ENCODE measurements at regions not wholly inside any gene's neighbourhood (a gene's known extent, or its start where the extent isn't known, plus 50 kb on each side); places are given as distances from the start of the nearest gene placed in this dataset.

DNA sequence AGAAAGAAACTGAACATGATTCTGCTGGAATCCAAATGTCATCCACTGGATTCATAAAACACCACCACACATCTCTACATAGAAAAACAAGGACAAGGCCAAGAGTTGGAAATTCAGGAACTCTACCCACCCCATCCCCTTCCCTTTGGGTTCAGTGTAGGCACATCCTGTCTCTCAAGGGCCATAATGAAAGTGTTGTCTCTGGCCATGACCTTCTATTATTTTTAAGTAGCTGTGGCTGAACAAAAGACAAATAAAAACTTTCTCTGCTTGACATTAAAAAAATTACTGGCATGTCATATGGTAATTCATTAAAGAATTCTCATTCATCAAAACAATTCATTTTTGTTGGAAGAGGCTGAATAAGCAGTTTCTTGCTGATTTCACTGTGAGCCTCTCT lies 54.9 kb upstream of the ZBTB18 start:
- no peaks in the 10 kb centered on the region for H3K36me3 ChIP-seq (replicated peaks; ENCODE audit: insufficient read depth, low read length)
- H2AFZ ChIP-seq (ENCODE audit: low read length): no peak overlapping the region

DNA sequence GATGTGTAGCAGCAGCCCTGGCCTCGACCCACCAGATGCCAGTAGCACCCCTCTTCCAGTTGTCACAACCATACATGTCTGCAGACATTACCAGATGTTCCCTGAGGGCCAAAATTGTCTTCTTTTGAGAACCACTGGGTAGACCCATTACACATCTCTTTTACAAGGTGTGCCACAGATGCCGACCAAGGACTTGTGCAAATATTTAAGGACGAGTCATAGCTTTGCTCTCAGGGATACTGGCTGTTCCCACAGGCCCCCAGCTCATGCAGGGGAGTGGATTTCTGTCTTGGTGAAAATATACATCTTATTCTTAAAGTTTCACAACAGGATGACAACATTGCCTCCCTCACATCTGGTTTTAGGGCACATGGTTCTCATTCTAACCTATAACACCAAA lies 59.4 kb upstream of the ZBTB18 start:
- TF ChIP-seq EZH2phosphoT487 (IDR thresholded peaks at IDR 0.05; ENCODE audit: low read length) (no peak), EZH2 (optimal IDR thresholded peaks at IDR 0.05; ENCODE audit: low read depth, low read length) (no peak)
- TF ChIP-seq, protein P1, sequence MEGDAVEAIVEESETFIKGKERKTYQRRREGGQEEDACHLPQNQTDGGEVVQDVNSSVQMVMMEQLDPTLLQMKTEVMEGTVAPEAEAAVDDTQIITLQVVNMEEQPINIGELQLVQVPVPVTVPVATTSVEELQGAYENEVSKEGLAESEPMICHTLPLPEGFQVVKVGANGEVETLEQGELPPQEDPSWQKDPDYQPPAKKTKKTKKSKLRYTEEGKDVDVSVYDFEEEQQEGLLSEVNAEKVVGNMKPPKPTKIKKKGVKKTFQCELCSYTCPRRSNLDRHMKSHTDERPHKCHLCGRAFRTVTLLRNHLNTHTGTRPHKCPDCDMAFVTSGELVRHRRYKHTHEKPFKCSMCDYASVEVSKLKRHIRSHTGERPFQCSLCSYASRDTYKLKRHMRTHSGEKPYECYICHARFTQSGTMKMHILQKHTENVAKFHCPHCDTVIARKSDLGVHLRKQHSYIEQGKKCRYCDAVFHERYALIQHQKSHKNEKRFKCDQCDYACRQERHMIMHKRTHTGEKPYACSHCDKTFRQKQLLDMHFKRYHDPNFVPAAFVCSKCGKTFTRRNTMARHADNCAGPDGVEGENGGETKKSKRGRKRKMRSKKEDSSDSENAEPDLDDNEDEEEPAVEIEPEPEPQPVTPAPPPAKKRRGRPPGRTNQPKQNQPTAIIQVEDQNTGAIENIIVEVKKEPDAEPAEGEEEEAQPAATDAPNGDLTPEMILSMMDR (IDR thresholded peaks at IDR 0.05; ENCODE audit: low read length): no peak
- Histone ChIP-seq H3K27ac (ENCODE audit: low read length) (no peak overlapping the region), H3K9me2 (replicated peaks; ENCODE audit: insufficient read depth, low read length) (no peaks in the 10 kb centered on the region), H3K4me1 (ENCODE audit: low read length) (no peaks in the 10 kb centered on the region), H3K79me2 (ENCODE audit: low read length) (no peaks in the 10 kb centered on the region), H3K9ac (ENCODE audit: low read length) (no peak overlapping the region), H3F3A (ENCODE audit: insufficient read depth, low read length) (no peaks in the 10 kb centered on the region), H3K9me3 (replicated peaks; ENCODE audit: insufficient read depth, low read length) (no peaks in the 10 kb centered on the region), H4K20me1 (ENCODE audit: insufficient read depth, low read length) (no peaks in the 10 kb centered on the region), H3K4me3 (ENCODE audit: low read length) (no peak overlapping the region), H3K4me2 (ENCODE audit: low read depth, low read length) (no peak overlapping the region), H3K36me3 (replicated peaks; ENCODE audit: insufficient read depth, low read length) (no peaks in the 10 kb centered on the region), H3K27me3 (replicated peaks; ENCODE audit: insufficient read depth, low read length) (no peaks in the 10 kb centered on the region), H2AFZ (ENCODE audit: low read length) (no peak overlapping the region)
- no peak for DNase-seq

More for the DNA sequence above, 54.9 kb upstream of the ZBTB18 start:
- H3F3A ChIP-seq (ENCODE audit: insufficient read depth, low read length): no peaks in the 10 kb centered on the region
- no peaks in the 10 kb centered on the region for H4K20me1 ChIP-seq (ENCODE audit: insufficient read depth, low read length)
- no peak overlapping the region for H3K4me3 ChIP-seq (ENCODE audit: low read length)
- H3K27ac ChIP-seq (ENCODE audit: low read length): no peak overlapping the region
- no peaks in the 10 kb centered on the region for H3K9me2 ChIP-seq (replicated peaks; ENCODE audit: insufficient read depth, low read length)
- H3K4me1 ChIP-seq (ENCODE audit: low read length): no peaks in the 10 kb centered on the region
- TF ChIP-seq EZH2 (optimal IDR thresholded peaks at IDR 0.05; ENCODE audit: low read depth, low read length) (no peak), EZH2phosphoT487 (IDR thresholded peaks at IDR 0.05; ENCODE audit: low read length) (no peak)
- TF ChIP-seq, protein P1 (IDR thresholded peaks at IDR 0.05; ENCODE audit: low read length): no peak
- no peak overlapping the region for H3K4me2 ChIP-seq (ENCODE audit: low read depth, low read length)
- DNase-seq: no peak
- H3K27me3 ChIP-seq (replicated peaks; ENCODE audit: insufficient read depth, low read length): no peaks in the 10 kb centered on the region
- H3K79me2 ChIP-seq (ENCODE audit: low read length): no peaks in the 10 kb centered on the region
- no peaks in the 10 kb centered on the region for H3K9me3 ChIP-seq (replicated peaks; ENCODE audit: insufficient read depth, low read length)
- H3K9ac ChIP-seq (ENCODE audit: low read length): no peak overlapping the region

DNA sequence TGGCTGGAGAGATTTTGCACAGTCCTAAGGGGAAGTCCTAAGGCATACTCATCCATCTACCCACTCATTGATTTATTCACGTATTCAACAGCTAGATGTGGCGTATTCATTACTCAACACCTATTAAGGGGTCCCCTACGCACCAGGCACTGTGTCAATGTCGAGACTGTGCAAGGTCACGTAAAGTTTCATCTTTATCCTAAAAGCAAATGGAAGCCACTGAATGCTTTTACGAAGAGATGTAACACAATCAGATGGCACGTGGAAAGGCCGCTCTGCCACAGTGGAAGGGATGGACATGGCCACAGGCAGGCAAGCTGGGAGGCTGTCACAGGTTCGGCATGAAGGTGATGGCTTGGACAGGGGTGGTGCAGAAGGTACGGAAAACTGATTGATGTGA lies 66.3 kb upstream of the ZBTB18 start:
- H3K4me3 ChIP-seq (ENCODE audit: low read length): no peak overlapping the region
- no peaks in the 10 kb centered on the region for H3K9me2 ChIP-seq (replicated peaks; ENCODE audit: insufficient read depth, low read length)
- H3K27ac ChIP-seq (ENCODE audit: low read length): no peak overlapping the region
- TF ChIP-seq, protein P1 (IDR thresholded peaks at IDR 0.05; ENCODE audit: low read length): no peak
- TF ChIP-seq EZH2phosphoT487 (IDR thresholded peaks at IDR 0.05; ENCODE audit: low read length) (no peak), EZH2 (optimal IDR thresholded peaks at IDR 0.05; ENCODE audit: low read depth, low read length) (no peak)
- H3K36me3 ChIP-seq (replicated peaks; ENCODE audit: insufficient read depth, low read length): no peaks in the 10 kb centered on the region
- no peak overlapping the region for H3K9ac ChIP-seq (ENCODE audit: low read length)
- H3K27me3 ChIP-seq (replicated peaks; ENCODE audit: insufficient read depth, low read length): peaks cover 16% of the 10 kb centered on the region; the same call in 1 of the 2 replicates
- no peaks in the 10 kb centered on the region for H3F3A ChIP-seq (ENCODE audit: insufficient read depth, low read length)
- H2AFZ ChIP-seq (ENCODE audit: low read length): no peak overlapping the region
- H3K4me2 ChIP-seq (ENCODE audit: low read depth, low read length): no peak overlapping the region
- H3K4me1 ChIP-seq (ENCODE audit: low read length): no peaks in the 10 kb centered on the region
- no peaks in the 10 kb centered on the region for H4K20me1 ChIP-seq (ENCODE audit: insufficient read depth, low read length)
- DNase-seq: no peak
- no peaks in the 10 kb centered on the region for H3K79me2 ChIP-seq (ENCODE audit: low read length)
- H3K9me3 ChIP-seq (replicated peaks; ENCODE audit: insufficient read depth, low read length): no peaks in the 10 kb centered on the region

All from MM.1S (cell line).